ENCODE measurements at regions not wholly inside any gene's neighbourhood (a gene's known extent, or its start where the extent isn't known, plus 50 kb on each side); places are given as distances from the start of the nearest gene placed in this dataset.

- TF ChIP-seq POLR2A (IDR thresholded peaks at IDR 0.05) = no peak
- TF ChIP-seq CTCF (IDR thresholded peaks at IDR 0.05) = no peak
- DNase-seq = no peak
- H3K27ac ChIP-seq = no peak overlapping the region
- no peak overlapping the region for H3K4me3 ChIP-seq
- H3K36me3 ChIP-seq (replicated peaks in 1 of 2) = no peaks in the 10 kb centered on the region
- intact Hi-C loops (cut with DNase I) = no loop called here
- 83 to 95% (median 87%) methylated on average over 5 to 11 of the region's 11 CpGs for WGBS, 4 donors
- no peaks in the 10 kb centered on the region for H3K27me3 ChIP-seq
- no peaks in the 10 kb centered on the region for H3K4me1 ChIP-seq (replicated peaks in 1 of 2)
- H3K9me3 ChIP-seq (replicated peaks in 1 of 3) = no peaks in the 10 kb centered on the region
Measured at GRCh38 chr19:30924670-30925069, 424.6 kb downstream of the TSHZ3 start.

DNA sequence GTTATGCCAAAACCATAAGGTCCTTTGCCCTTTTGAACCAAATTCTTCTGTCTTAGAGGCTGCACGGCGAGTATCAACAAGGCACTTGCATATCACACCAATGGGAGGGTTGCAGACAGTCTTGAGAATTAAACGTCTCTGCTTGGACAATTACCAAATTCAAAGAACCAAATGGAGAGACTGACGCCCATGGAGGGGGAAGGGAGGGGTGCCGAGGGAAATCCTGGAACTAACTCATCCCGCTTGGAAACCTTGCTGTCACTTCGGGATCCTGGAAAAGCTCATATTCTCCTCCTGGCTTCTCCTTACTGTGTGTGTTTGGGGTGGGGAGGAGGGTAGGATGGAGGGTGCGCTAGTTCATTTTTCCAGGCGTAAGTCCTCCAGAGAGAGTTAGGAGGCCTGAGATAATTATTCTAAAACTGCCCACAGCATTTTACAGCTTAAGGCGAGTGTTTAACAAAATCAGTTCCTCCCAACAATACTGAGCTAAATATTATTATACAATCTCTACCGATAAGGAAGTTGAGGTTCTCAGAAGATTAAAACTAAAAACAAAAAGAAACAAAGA is 425.1 kb downstream of the TSHZ3 start:
- WGBS, 4 donors = 71 to 76% (median 72%) methylated on average over 11 of the region's 11 CpGs
- no peak for DNase-seq
- H3K27ac ChIP-seq = no peak overlapping the region
- no peaks in the 10 kb centered on the region for H3K36me3 ChIP-seq (replicated peaks in 1 of 2)
- H3K9me3 ChIP-seq (replicated peaks in 1 of 3) = no peaks in the 10 kb centered on the region
- no peaks in the 10 kb centered on the region for H3K4me1 ChIP-seq (replicated peaks in 1 of 2)
- intact Hi-C loops (cut with DNase I) = no loop called here
- no peak overlapping the region for H3K4me3 ChIP-seq
- H3K27me3 ChIP-seq = no peaks in the 10 kb centered on the region
- no peak for TF ChIP-seq CTCF (IDR thresholded peaks at IDR 0.05)

DNA sequence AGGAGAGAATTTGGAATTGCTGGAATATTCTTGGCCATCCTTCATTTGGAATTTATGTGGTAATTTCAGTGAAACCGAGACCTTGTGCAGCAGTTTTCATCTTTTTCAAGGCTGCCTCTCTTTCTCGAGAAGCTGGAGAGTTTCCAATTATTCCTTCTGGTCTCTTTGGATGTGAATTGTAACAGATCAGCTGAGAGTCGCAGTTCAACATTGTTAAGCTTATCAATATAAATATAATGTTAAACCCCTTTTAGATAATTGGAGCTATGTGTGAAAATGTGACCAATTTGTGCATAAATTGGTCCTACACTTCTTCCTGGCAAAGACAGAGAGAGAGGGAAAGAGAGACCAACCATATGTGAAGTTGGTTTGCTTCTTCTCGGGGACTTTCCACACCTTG is 425.6 kb downstream of the TSHZ3 start:
- Histone ChIP-seq H3K4me1 (replicated peaks in 1 of 2) (no peaks in the 10 kb centered on the region), H3K27me3 (no peaks in the 10 kb centered on the region), H3K36me3 (replicated peaks in 1 of 2) (no peaks in the 10 kb centered on the region), H3K4me3 (no peak overlapping the region), H3K27ac (no peak overlapping the region), H3K9me3 (replicated peaks in 1 of 3) (no peaks in the 10 kb centered on the region)
- intact Hi-C loops (cut with DNase I) = no loop called here
- no peak for TF ChIP-seq POLR2A (IDR thresholded peaks at IDR 0.05)
- TF ChIP-seq CTCF (IDR thresholded peaks at IDR 0.05) = no peak
- 42 to 59% (median 49%) methylated on average over 4 of the region's 4 CpGs for WGBS, 4 donors
- DNase-seq = no peak

DNA sequence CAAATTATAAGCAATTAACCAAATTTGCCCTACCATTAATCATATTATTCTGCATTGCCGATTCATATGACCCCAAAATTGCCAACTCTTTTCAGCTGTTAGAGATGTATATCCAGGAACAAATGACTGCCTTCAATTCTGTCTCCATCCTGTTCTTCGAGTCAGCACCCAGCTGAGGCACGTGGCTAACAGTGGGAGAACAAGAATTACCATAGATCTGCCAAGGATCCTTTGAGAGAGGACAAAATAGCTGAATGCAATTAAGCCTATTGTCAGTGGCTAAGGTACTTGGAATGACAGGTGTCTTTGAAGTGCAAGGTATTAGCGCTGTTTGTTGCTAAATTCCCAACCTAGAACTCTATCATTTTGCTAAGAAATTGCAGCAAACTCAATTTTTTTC is 426.1 kb downstream of the TSHZ3 start:
- intact Hi-C loops (cut with DNase I) = no loop called here
- Histone ChIP-seq H3K27ac (no peak overlapping the region), H3K9me3 (replicated peaks in 1 of 3) (no peaks in the 10 kb centered on the region), H3K36me3 (replicated peaks in 1 of 2) (no peaks in the 10 kb centered on the region), H3K27me3 (no peaks in the 10 kb centered on the region), H3K4me1 (replicated peaks in 1 of 2) (no peaks in the 10 kb centered on the region), H3K4me3 (no peak overlapping the region)
- 61 to 66% (median 63%) methylated on average over 4 of the region's 4 CpGs for WGBS, 4 donors
- no peak for DNase-seq
- TF ChIP-seq POLR2A (IDR thresholded peaks at IDR 0.05) = no peak
- no peak for TF ChIP-seq CTCF (IDR thresholded peaks at IDR 0.05)

All from adrenal gland (tissue), 9 donors.